GM18870 (cell line): ENCODE measurements at regions not wholly inside any gene's neighbourhood (a gene's known extent, or its start where the extent isn't known, plus 50 kb on each side); places are given as distances from the start of the nearest gene placed in this dataset.

Experiments used
- ATAC-seq: cut with Tn5 transposase; IDR thresholded peaks from one replicate; pipeline ENCODE4 v1.9.1; 2021; ENCODE audit warnings: moderate library complexity; ENCODE audit not compliant: unreplicated experiment

DNA sequence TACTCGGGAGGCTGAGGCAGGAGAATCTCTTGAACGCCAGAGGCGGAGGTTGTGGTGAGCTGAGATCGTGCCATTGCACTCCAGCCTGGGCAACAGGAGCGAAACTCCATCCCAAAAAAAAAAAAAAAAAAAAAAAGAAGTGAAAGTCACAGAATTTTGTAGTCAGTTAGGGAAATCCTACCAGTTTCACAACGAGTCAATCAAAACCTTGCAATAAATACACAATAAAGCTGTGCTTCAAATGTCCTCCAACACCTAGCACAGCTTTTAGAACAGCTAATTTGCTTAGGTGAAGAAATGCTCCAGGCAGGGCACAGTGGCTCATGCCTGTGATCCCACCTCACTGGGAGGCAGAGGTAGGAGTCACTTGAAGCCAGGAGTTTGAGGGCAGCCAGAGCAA, 112.8 kb upstream of the ATF7IP start:
- ATAC-seq = no peak

- no peak for ATAC-seq
Observed at GRCh38 chr12:14253496-14253895, 112.0 kb upstream of the ATF7IP start.

DNA sequence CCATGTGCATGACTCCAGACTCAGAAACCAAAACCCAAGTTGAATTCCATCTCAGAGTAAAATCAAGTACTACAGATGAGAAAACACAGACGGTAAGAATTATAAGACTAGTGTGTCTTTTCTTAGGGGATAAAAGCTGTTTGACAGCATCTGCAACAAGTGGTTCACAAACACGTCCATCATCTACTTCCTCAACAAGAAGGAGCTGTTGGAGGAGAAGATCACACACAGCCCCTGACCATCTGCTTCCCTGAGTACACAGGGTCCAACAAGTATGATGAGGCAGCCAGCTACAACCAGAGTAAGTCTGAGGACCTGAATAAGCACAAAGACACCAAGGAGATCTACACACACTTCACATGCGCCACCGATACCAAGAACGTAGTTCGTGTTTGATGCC, 110.7 kb upstream of the ATF7IP start:
- ATAC-seq = no peak

GRCh38 chr12:14256121-14256520, 109.4 kb upstream of the ATF7IP start:
- no peak for ATAC-seq

DNA sequence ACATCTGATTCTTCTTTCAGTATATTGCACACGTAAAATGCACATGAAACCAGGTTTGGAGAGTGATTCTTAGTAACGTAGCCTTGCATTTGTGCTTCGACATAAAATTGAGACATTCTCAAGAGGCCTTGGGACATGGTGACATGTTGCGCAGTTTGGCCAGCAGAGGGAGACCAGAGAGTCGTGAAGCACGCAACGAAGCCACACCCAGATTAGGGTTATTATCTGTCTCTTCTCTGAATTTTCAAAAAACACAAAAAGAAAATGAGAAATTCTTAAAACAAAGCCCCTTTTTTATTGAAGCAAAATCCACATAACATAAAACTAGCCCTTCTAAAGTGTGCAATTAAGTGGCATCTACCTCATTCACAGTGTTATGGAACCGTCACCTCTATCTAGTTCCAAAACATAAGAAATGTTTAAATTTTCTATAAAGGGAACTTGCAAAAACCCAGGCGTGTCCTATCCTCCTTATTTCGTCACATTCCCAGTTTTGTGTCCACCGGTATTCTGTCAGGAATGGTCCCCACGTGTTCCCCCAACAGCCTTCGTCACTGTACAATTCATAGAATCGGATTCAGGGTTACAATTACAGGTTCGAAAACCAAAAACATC, 108.8 kb upstream of the ATF7IP start:
- ATAC-seq = no peak

GRCh38 chr12:14257303-14257733, 108.2 kb upstream of the ATF7IP start:
- no peak for ATAC-seq

GRCh38 chr12:14257734-14258574, 107.5 kb upstream of the ATF7IP start:
- peak; percentile 76 for ATAC-seq

DNA sequence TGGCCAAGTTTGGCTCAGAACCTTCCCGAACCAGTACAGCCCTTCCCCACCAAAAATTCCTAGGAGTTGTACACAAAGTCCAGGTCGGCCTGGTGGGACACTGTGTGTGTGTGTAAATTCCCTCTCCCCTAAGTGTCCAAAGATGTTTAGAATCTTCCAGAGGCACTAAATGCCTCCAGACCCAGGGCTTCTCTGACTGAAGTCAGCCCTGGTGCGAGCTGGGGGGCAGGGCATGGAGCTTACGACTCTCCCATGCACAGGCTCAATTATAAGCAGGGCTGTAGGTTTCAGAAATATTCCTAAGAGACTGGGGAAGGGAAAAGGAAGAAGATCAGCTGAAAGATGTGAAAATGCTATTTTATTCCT, 106.9 kb upstream of the ATF7IP start:
- no peak for ATAC-seq

- ATAC-seq = no peak
Observed at GRCh38 chr12:14259481-14260010, 105.9 kb upstream of the ATF7IP start.

DNA sequence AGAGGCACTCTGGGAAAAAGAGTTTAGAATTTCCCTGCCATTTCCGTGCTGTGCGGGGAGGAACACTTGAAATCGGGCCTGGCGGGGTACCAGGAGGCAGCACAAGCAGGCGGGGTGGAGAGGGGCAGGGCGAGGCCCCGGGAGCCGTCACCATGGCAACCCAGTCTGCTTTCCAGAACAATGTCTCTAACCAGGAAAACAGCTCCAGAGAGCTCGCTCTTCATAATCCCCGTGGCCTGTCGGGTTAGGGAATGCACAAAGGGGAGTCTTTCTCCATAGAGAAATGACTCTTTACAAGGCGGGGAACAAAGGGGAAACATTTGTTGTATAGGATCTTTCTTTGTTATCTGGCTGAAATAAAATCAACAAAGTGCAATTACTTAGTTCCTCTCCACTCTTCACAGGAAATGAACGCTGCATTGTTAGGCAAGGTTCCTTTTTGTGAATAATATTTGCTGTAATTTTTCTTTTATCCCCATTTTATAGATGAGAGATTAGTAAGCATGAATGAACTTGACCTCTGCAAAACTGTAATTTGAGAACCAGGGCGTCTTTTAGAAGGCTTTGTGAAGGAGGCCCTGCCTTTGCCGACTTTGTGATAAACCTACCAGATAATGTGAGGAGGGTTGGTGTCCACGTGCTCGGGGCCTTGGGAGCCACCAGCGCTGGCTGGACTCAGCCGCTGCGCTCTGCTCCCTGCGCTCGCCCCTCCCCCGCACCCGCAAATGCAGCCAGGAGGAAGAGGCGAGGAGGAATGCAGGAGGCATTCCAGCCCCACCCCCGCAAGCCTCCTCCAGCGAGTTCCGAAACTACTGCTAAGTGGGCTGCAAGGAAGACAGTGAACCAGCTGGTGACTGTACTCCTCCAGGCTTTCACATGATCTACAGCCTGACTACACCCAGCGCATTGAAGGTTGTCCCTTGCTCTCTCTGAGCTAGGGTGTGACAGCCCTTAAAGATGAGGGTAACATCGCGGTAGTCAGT, 105.2 kb upstream of the ATF7IP start:
- ATAC-seq = no peak

GRCh38 chr12:14261096-14261495, 104.4 kb upstream of the ATF7IP start:
- ATAC-seq = no peak

GRCh38 chr12:14261861-14262260, 103.6 kb upstream of the ATF7IP start:
- no peak for ATAC-seq

DNA sequence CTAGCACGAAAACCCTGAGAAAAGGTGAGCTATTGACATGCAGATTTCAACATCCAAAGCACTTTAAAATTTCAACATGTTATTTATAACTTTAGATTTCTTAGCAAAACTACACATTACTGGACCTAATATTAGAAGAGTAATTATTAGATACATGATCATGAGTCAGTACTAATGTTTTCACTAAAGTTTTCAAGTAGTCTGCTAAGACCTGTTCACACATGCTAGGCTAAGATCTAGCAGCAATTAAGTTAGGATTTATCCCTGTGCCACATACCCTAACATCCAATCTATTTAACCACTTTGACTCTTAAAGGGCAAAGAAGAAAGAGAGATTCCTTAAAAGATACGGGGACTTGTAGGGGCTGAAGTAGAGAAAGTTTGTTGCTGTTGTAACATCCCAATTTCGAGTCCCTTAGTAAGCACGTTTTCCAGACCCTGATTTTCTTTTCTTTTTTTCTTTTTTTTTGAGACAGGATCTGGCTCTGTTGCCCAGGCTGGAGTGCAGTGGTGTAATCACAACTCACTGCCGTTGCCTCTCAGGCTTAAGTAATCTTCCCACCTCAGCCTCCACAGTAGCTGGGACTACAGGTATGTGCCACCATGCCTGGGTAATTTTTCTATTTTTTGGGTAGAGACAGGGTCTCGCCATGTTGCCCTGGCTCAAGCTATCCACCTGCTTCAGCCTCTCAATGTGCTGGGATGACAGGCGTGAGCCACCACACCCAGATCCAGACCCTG, 102.5 kb upstream of the ATF7IP start:
- ATAC-seq = no peak

GRCh38 chr12:14263742-14264141, 101.7 kb upstream of the ATF7IP start:
- no peak for ATAC-seq

GRCh38 chr12:14264316-14264715, 101.2 kb upstream of the ATF7IP start:
- no peak for ATAC-seq

- ATAC-seq = no peak
Observed at GRCh38 chr12:14264778-14265177, 100.7 kb upstream of the ATF7IP start.

GRCh38 chr12:14268120-14268515, 97.4 kb upstream of the ATF7IP start:
- no peak for ATAC-seq

DNA sequence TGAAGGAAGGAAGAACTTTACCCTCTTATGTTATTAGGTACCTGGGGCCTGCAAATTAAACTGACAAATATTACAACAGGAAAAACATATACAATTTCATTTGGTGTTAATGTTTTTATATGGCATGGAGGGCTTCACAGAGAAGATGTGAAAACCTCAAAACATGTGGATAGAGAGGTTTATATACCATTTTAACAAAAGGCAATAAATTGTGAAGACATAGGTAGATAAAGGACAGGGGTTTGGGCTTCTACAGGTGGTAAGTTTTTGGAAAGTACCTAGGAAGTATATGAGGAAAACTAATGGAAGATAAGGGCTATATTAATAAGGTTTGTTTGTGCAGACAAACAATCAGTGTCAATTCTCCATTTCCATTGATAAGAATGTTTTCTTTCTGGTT, 95.1 kb upstream of the ATF7IP start:
- no peak for ATAC-seq

DNA sequence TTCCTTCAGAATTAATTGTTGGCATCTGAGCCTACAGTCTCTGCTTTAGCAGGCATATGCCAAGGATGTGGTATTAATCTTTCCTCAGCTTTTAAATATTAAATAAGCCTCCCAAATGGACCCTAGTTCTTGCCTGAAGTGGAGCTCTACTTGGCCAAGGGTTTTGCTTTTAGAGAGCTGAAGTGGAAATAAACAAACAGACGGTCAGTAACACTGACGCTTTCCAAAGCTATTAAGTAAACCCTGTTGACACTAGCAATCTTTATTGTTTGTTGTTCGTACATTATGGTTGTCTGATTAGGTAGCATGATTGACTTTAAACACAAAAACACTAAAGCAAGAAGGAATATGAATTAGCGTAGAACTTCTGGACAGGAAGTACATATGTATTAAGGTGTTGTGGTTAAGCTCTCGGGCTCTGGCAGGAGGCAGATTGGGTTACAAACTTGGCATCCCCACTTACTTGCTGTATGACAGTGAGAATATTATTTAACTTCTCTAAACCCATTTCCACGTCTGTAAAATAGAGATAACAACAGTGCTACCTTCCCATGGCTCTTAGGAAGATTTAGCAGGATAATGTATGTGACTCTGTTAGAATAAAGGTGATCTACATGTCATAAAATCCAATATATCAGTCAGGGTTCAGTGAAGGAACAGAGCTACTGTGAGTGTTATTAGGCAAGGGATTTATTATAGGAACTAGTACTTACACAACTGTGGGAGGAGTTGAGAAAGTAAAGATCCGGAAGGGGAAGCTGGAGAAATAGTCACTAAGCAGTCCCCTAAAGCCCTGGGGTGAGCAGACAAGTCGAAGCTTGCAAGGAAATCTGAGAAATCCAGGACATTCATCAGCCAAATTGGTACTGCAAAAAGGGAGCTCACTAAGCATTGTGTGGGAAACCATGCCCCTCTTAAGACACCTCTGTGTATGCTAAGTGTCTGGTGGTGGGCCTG, 92.2 kb upstream of the ATF7IP start:
- ATAC-seq = no peak
